Right lobe of liver (tissue), 6 donors: ENCODE measurements at regions not wholly inside any gene's neighbourhood (a gene's known extent, or its start where the extent isn't known, plus 50 kb on each side); places are given as distances from the start of the nearest gene placed in this dataset.
A peak's percentile ranks its signal among the peaks of the same experiment; 100 is the strongest.

Source experiments
- ATAC-seq, 4 donors: fragments of 200-7000 bp; cut with Tn5 transposase; one replicate each; pipeline ENCODE4 v1.9.1; 2020; ENCODE audit warnings: mild to moderate bottlenecking in 4 of 4, moderate library complexity in 4 of 4
- DNase-seq, 3 donors: peaks; one replicate each; pipeline ENCODE4 v3.0.0-alpha.2; 2020
- H3K27ac ChIP-seq, 3 donors: fragments of 200-600 bp; one replicate each; pipeline ENCODE4 v1.8.0; 2022
- H3K27me3 ChIP-seq, 2 donors: fragments of 200-600 bp; one replicate each; pipeline ENCODE4 v1.8.0; 2022
- H3K36me3 ChIP-seq, 4 donors: fragments of 200-600 bp; sonication (generic) in 1 of 4; one replicate each; pipeline versions ENCODE4 v1.5.1 to v1.8.0; 2017 to 2022; ENCODE audit warnings: control low read depth in 1 of 4
- H3K4me1 ChIP-seq, 4 donors: fragments of 200-600 bp; sonication (generic) in 1 of 4; one replicate each; pipeline versions ENCODE4 v1.5.1 to v1.8.0; 2017 to 2022; ENCODE audit warnings: control low read depth in 1 of 4
- H3K4me3 ChIP-seq, 3 donors: fragments of 200-600 bp; one replicate each; pipeline ENCODE4 v1.8.0; 2022
- H3K9me3 ChIP-seq, 4 donors: fragments of 200-600 bp; sonication (generic) in 1 of 4; one replicate each; pipeline versions ENCODE4 v1.5.1 to v1.8.0; 2017 to 2022; ENCODE audit warnings: control low read depth in 1 of 4
- CTCF ChIP-seq, 4 donors: fragments of 200-600 bp in 3 of 4; fragments of 450-650 bp in 1 of 4; IDR thresholded peaks; one replicate each; pipeline versions ENCODE4 v1.5.1 to v1.8.0; 2016 to 2022; ENCODE audit warnings: antibody characterized with exemption in 4 of 4, mild to moderate bottlenecking in 2 of 4
- POLR2A ChIP-seq: fragments of 450-650 bp; IDR thresholded peaks from one replicate; pipeline ENCODE4 v1.6.1; 2017; ENCODE audit warnings: antibody characterized with exemption, mild to moderate bottlenecking
- WGBS: methylation state at CpG from one replicate; pipeline ENCODE4 v1.1.6; 2018; ENCODE audit warnings: low coverage, low lambda C conversion rate; ENCODE audit not compliant: insufficient coverage; ENCODE audit errors: missing lambda C conversion rate; 5-methylcytosine and 5-hydroxymethylcytosine counted together
- intact Hi-C, 2 donors: fragments of 100-400 bp; cut with DNase I; formaldehyde crosslinking; loops; one replicate each; pipeline versions ENCODE4 v1.11.2 to v1.14.1; 2022
- donor health status: DM: no; HTN: yes; CAD: no.
- donor health status: DM: no; HTN: no; CAD: no.
- donor health status: DM: no; HTN: no; CAD: no.
- donor health status: DM: no; HTN: yes; CAD: no.
- donor health status: DM: no; HTN: yes; CAD: no.

- ATAC-seq (no peak), DNase-seq (no peak)
- no peak overlapping the region for H3K4me3 ChIP-seq
- TF ChIP-seq POLR2A (no peak), CTCF (IDR thresholded peaks at IDR 0.05) (no peak)
- no peaks in the 10 kb centered on the region for H3K9me3 ChIP-seq
- WGBS, result 39% methylated on average over 3 of the region's 4 CpGs
- H3K36me3 ChIP-seq, result no peaks in the 10 kb centered on the region
- no peaks in the 10 kb centered on the region for H3K4me1 ChIP-seq
- intact Hi-C loops, result no loop called here
- H3K27me3 ChIP-seq, result no peaks in the 10 kb centered on the region
- no peak overlapping the region for H3K27ac ChIP-seq
Measured at GRCh38 chr20:61105395-61105794, 146.7 kb upstream of the CDH4 start.

- Histone ChIP-seq H3K4me3 (no peak overlapping the region), H3K9me3 (no peaks in the 10 kb centered on the region), H3K4me1 (no peaks in the 10 kb centered on the region), H3K27ac (no peak overlapping the region), H3K27me3 (no peaks in the 10 kb centered on the region), H3K36me3 (no peaks in the 10 kb centered on the region)
- ATAC-seq (no peak), DNase-seq (no peak)
- TF ChIP-seq POLR2A, result no peak
- no peak for TF ChIP-seq CTCF (IDR thresholded peaks at IDR 0.05)
- WGBS, result 61% methylated on average over 3 of the region's 5 CpGs
- intact Hi-C loops, result no loop called here
Measured at GRCh38 chr20:61106438-61106837, 145.6 kb upstream of the CDH4 start.

GRCh38 chr20:61109221-61109805 lies 142.7 kb upstream of the CDH4 start:
- Histone ChIP-seq H3K36me3 (no peaks in the 10 kb centered on the region), H3K4me3 (no peak overlapping the region), H3K9me3 (no peaks in the 10 kb centered on the region), H3K27me3 (no peaks in the 10 kb centered on the region), H3K4me1 (no peaks in the 10 kb centered on the region), H3K27ac (no peak overlapping the region)
- DNase-seq (no peak), ATAC-seq (no peak)
- WGBS, result 65% methylated on average over 11 of the region's 17 CpGs
- intact Hi-C loops, result no loop called here
- no peak for TF ChIP-seq POLR2A
- no peak for TF ChIP-seq CTCF (IDR thresholded peaks at IDR 0.05)

- H3K4me1 ChIP-seq, result no peaks in the 10 kb centered on the region
- intact Hi-C loops, result no loop called here
- H3K9me3 ChIP-seq, result no peaks in the 10 kb centered on the region
- no peak for TF ChIP-seq CTCF (IDR thresholded peaks at IDR 0.05)
- no peak for TF ChIP-seq POLR2A
- no peaks in the 10 kb centered on the region for H3K27me3 ChIP-seq
- DNase-seq (no peak), ATAC-seq (no peak)
- H3K27ac ChIP-seq, result no peak overlapping the region
- no peaks in the 10 kb centered on the region for H3K36me3 ChIP-seq
- WGBS, result 38% methylated on average over 3 of the region's 4 CpGs
- H3K4me3 ChIP-seq, result no peak overlapping the region
Measured at GRCh38 chr20:61112515-61112914, 139.5 kb upstream of the CDH4 start.

- Histone ChIP-seq H3K9me3 (no peaks in the 10 kb centered on the region), H3K4me1 (no peaks in the 10 kb centered on the region), H3K27ac (no peak overlapping the region), H3K27me3 (no peaks in the 10 kb centered on the region), H3K4me3 (no peak overlapping the region), H3K36me3 (no peaks in the 10 kb centered on the region)
- WGBS, result 49% methylated on average over 2 of the region's 8 CpGs
- no peak for DNase-seq
- intact Hi-C loops, result no loop called here
- no peak for TF ChIP-seq POLR2A
- TF ChIP-seq CTCF (IDR thresholded peaks at IDR 0.05), result no peak
- peak in 1 of 4 donors; percentile 8 for ATAC-seq
Measured at GRCh38 chr20:61113731-61114130, 138.3 kb upstream of the CDH4 start.
